Fibroblast of villous mesenchyme (primary cell): ENCODE measurements at regions not wholly inside any gene's neighbourhood (a gene's known extent, or its start where the extent isn't known, plus 50 kb on each side); places are given as distances from the start of the nearest gene placed in this dataset.
A peak's percentile ranks its signal among the peaks of the same experiment; 100 is the strongest.
"Not testable (repeated sequence)": the region's sequence is repeated elsewhere in the genome, so short reads cannot be mapped to it uniquely, and the experiment has no call there.

Experiments
- DNase-seq: peaks from one replicate; pipeline ENCODE4 v3.0.0-alpha.2; 2010; ENCODE audit warnings: low read depth
- H3K4me3 ChIP-seq: 2 replicates; pipeline ENCODE4 v1.5.1; 2011; ENCODE audit warnings: low read depth, mild to moderate bottlenecking, low read length
- TF ChIP-seq, protein P1 (sequence below): IDR thresholded peaks from 2 replicates; pipeline ENCODE4 v1.5.1; 2012; ENCODE audit warnings: low read depth, mild to moderate bottlenecking, low read length; ENCODE audit not compliant: insufficient read depth

- H3K4me3 ChIP-seq, result no peak overlapping the region
- TF ChIP-seq, protein P1, sequence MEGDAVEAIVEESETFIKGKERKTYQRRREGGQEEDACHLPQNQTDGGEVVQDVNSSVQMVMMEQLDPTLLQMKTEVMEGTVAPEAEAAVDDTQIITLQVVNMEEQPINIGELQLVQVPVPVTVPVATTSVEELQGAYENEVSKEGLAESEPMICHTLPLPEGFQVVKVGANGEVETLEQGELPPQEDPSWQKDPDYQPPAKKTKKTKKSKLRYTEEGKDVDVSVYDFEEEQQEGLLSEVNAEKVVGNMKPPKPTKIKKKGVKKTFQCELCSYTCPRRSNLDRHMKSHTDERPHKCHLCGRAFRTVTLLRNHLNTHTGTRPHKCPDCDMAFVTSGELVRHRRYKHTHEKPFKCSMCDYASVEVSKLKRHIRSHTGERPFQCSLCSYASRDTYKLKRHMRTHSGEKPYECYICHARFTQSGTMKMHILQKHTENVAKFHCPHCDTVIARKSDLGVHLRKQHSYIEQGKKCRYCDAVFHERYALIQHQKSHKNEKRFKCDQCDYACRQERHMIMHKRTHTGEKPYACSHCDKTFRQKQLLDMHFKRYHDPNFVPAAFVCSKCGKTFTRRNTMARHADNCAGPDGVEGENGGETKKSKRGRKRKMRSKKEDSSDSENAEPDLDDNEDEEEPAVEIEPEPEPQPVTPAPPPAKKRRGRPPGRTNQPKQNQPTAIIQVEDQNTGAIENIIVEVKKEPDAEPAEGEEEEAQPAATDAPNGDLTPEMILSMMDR, result no peak
- no peak for DNase-seq
Observed at GRCh38 chr10:6925146-6925545, 345.1 kb upstream of the PRKCQ start.

DNA sequence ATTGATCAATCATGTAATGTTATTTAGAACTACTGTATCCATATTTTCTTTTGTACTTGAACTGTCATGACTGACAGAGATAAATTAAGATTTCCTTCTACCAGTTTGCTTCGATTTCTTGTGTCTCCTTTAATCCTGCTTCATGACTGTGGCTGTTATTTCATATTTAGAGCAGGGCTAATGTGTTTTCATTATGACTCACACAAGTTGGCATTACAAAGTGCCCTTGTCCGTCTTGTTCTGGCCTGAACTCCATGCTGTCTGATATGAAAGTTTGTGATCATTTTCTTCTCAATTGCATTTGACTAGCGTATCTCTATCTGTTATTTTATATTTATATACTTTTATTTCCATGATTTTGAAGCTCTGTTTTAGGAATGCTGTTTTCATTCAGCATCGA, 344.1 kb upstream of the PRKCQ start:
- peak; percentile 9 for DNase-seq
- H3K4me3 ChIP-seq, result no peak overlapping the region
- TF ChIP-seq, protein P1, result no peak

GRCh38 chr10:6921026-6921425, 340.9 kb upstream of the PRKCQ start:
- H3K4me3 ChIP-seq, DNase-seq: not testable (repeated sequence)

- H3K4me3 ChIP-seq, result no peak overlapping the region
- TF ChIP-seq, protein P1, result peak; percentile 72
- peak; percentile 50 for DNase-seq
Observed at GRCh38 chr10:6920072-6921019, 340.3 kb upstream of the PRKCQ start.

DNA sequence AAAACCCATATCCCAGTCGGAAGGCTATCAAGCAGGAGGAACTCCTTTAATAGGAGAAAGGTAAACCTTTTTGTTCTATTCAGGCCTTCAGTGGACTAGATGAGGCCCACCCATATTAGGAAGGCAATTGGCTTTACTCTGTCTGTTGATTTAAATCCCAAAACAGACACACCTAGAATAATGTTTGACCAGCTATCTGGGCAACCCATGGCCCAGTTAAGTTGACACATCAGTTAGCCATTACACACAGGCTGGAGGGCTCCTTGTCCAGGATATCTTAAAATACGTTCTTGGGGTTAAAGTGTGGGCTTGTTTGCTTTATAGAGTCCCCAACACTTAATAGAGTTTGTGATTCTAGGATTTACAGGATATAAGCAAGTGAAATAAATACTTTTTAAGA, 339.0 kb upstream of the PRKCQ start:
- DNase-seq, result no peak
- TF ChIP-seq, protein P1, result no peak
- no peak overlapping the region for H3K4me3 ChIP-seq

DNA sequence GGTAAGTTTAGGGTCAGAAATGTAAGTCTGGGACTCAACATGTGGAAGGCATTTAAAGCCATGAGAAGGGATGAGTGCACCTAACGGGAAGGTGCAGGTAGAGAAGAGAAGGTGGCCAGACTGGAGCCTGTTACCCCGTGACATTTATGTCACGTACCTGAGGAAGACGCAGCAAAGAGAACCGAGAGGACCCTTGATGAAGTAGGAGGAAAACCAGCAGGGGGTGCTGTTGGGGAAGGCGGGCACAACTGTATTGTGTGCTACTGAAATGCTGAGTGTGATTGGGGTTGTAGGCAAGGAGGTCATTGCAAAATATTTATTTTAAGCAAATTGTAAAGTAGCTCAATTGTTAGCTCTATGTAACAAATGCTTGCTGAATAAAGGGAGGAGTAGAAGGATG, 338.2 kb upstream of the PRKCQ start:
- no peak overlapping the region for H3K4me3 ChIP-seq
- DNase-seq, result no peak
- TF ChIP-seq, protein P1, result no peak

GRCh38 chr10:6917125-6917524, 337.0 kb upstream of the PRKCQ start:
- peak; percentile 42 for DNase-seq
- no peak overlapping the region for H3K4me3 ChIP-seq
- TF ChIP-seq, protein P1, result no peak
